Stimulated activated CD8-positive, alpha-beta memory T cell treated with anti-CD3 and anti-CD28 coated beads, Interleukin-4, amount 100 ng/mL, for 4 hours (primary cell): ENCODE measurements at regions not wholly inside any gene's neighbourhood (a gene's known extent, or its start where the extent isn't known, plus 50 kb on each side); places are given as distances from the start of the nearest gene placed in this dataset.

ENCODE experiments used
- DNase-seq, 2 donors: peaks; one replicate each; pipeline ENCODE4 v3.0.0-alpha.2; 2020; ENCODE audit warnings: low read depth in 2 of 2, low spot score in 1 of 2

GRCh38 chr14:89630101-89630829, 213.2 kb upstream of the FOXN3 start:
- DNase-seq: no peak

GRCh38 chr14:89629383-89629782, 212.3 kb upstream of the FOXN3 start:
- no peak for DNase-seq

- DNase-seq: no peak
Observed at GRCh38 chr14:89628521-89628920, 211.5 kb upstream of the FOXN3 start.

DNA sequence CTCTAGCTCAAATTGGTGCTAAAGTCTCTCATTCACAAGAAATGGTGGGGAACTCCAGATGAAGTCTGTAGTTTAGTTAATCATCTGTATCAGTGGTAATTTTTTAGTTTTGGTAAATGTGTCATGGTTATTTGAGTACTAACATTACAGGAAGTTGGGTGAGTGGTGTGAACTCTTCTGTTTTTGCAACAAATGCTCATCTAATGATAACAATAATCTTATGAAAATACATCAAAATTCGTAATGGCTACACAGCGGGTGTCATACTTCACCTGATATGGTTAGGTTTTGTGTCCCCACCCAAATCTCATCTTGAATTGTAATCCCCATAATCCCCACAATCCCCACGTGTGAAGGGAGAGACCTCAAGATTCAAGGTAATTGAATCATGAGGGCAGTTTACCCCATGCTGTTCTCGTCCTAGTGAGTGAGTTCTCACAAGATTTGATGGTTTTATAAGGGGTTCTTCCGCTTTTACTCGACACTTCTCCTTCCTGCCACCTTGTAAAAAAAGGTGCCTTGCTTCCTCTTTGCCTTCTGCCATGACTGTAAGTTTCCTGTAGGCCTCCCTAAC, 209.3 kb upstream of the FOXN3 start:
- no peak for DNase-seq

GRCh38 chr14:89625731-89626232, 208.7 kb upstream of the FOXN3 start:
- DNase-seq: no peak

GRCh38 chr14:89625244-89625713, 208.2 kb upstream of the FOXN3 start:
- no peak for DNase-seq

- no peak for DNase-seq
Observed at GRCh38 chr14:89624500-89625156, 207.6 kb upstream of the FOXN3 start.

- DNase-seq: no peak
Observed at GRCh38 chr14:89621791-89622638, 205.0 kb upstream of the FOXN3 start.

GRCh38 chr14:89621009-89621421, 204.0 kb upstream of the FOXN3 start:
- DNase-seq: peak; percentile 19 to 31

GRCh38 chr14:89620436-89620835, 203.4 kb upstream of the FOXN3 start:
- DNase-seq: no peak

GRCh38 chr14:89619596-89619995, 202.6 kb upstream of the FOXN3 start:
- DNase-seq: no peak

- peak; percentile 22 to 37 for DNase-seq
Observed at GRCh38 chr14:89618811-89619551, 201.9 kb upstream of the FOXN3 start.

DNA sequence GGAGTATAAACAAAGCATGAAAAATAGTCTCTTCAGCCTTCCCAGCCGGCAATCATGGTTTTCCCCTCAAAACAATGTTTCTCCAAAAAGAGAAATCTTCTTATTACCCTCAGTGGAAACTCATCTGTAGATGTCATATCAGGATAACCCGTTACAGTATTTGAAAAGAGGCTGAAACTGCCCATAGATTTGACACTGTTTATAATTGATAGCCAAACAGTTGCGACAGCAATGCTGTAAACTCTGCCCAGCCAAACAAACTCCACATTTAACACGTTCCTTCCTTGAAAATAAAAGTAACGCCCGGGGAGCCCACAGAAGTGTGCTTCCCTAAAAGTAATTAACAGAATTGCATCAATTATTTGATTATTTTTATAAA, 201.3 kb upstream of the FOXN3 start:
- DNase-seq: no peak

DNA sequence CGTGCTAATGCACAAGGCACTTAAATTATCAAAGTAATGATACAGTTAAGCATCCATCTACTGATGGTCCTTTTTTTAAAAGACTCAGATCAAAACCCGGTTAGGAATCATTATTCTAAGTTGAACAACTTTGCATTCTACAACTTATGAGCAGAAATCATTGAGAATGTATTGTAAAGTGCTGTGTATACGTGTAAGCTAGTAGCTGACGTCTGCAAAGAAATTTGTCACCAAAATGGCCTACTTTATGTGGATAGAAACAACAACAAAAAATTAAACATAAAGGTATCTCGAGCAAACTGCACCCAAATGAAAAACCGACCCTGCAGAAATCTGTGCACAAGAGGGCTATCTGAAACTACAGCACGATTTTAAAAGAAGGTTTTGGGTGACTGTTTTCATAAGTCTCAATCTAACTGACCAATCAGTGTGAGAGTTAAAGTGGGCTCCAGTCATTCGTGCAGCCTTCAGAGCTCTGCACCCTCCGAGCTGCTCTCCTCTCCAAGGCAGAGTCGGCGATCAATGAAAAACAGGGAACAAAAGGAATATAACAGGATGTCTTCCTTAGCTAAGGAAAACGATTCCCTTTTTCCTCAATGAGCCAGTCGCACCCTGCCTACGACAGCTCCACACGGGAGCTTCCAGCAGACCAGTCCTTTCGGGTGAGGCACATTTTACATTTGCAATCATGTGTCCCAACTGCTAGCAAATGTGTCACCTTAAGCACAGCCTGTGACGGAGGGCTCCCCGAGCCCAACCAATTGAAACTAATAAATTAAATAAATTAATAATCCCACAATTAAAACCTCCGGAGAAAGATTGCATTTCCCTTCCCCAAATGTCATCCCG, 200.7 kb upstream of the FOXN3 start:
- no peak for DNase-seq

- DNase-seq: peak in 1 of 2 donors; percentile 15
Observed at GRCh38 chr14:89616852-89617341, 199.9 kb upstream of the FOXN3 start.

DNA sequence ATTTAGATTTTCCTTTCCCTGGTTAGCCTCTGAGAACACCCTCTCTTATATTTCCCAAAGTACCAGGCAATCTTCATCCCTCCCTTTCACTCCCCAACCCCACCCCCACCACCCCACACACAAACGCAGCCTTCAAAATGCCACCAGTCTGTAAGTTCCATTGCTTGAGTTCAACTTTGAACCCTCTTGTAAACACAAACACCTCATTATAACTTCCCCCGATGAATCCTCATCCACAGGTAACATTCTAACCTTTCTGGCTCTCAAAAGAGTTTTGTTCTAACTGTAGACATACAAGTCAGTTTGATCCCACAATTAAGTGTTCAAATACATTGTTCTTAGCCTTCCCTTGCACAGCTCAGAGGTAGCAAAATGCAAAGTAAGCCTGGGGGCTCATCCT, 199.4 kb upstream of the FOXN3 start:
- DNase-seq: no peak

DNA sequence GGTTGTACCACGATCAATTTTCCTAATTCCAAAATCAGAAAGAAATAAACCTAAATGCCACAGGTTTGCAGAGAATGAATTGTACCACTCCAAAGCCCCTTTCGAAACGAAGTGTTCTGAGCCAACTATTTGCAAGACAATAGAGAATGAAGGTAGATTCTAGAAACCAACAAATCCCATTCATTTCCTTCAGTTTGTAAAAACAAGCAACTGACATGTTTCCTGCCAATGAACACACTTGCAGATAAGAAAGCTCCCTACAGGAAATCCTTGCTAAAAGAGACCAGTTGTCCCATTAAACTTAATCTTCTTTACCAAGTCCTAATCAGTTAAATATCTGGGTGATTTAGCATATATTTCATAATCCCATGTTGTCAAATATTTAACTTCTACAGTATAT, 198.4 kb upstream of the FOXN3 start:
- no peak for DNase-seq

GRCh38 chr14:89614009-89614691, 197.1 kb upstream of the FOXN3 start:
- no peak for DNase-seq
